SK-N-SH (cell line): ENCODE measurements at regions not wholly inside any gene's neighbourhood (a gene's known extent, or its start where the extent isn't known, plus 50 kb on each side); places are given as distances from the start of the nearest gene placed in this dataset.

ENCODE experiments used
- CTCF ChIA-PET: fragments of 300-600, 350-600 bp; formaldehyde crosslinking; extraction: SDS; loops from one replicate; lab custom pipeline; 2021; lab: Yijun Ruan, JAX
- POLR2A ChIA-PET: fragments of 350-600 bp; sonication (Branson Sonifier 250); formaldehyde crosslinking; extraction: SDS; loops from one replicate; lab custom pipeline; 2020; ENCODE audit warnings: antibody characterized with exemption, inconsistent platforms; lab: Yijun Ruan, JAX
- DNase-seq: peaks from one replicate; pipeline ENCODE4 v3.0.0; 2012
- H2AFZ ChIP-seq: fragments of 200-600 bp; sonication (generic); 2 replicates; pipeline ENCODE4 v1.8.1; 2016; ENCODE audit warnings: antibody characterized with exemption, mild to moderate bottlenecking, low read depth
- H3F3A ChIP-seq: fragments of 200-600 bp; sonication (generic); replicated peaks from 2 replicates; pipeline ENCODE3; 2016; ENCODE audit warnings: antibody characterized with exemption, mild to moderate bottlenecking; ENCODE audit not compliant: insufficient read depth
- H3K27ac ChIP-seq, 2 experiments: fragments of 200-500 bp in 1 of 2; fragments of 200-600 bp in 1 of 2; sonication (Bioruptor generic) in 1 of 2; sonication (generic), shearing (Covaris generic) in 1 of 2; 2 replicates each; pipeline versions ENCODE4 v1.5.1 to v1.6.1; 2014 to 2016; ENCODE audit warnings: low read depth in 2 of 2, inconsistent platforms in 1 of 2, low read length in 1 of 2, mild to moderate bottlenecking in 1 of 2, mixed read lengths in 1 of 2
- H3K27me3 ChIP-seq: fragments of 200-600 bp; sonication (generic), shearing (Covaris generic); 2 replicates; pipeline ENCODE4 v1.6.1; 2016; ENCODE audit warnings: mixed run types; ENCODE audit not compliant: insufficient read depth
- H3K36me3 ChIP-seq, 2 experiments: fragments of 200-500 bp in 1 of 2; fragments of 200-600 bp in 1 of 2; sonication (Bioruptor generic) in 1 of 2; sonication (generic) in 1 of 2; replicated peaks in 1 of 2; 2 replicates each; pipeline versions ENCODE3 to v1.5.1; 2014 to 2016; ENCODE audit warnings: low read length in 1 of 2, mild to moderate bottlenecking in 1 of 2; ENCODE audit not compliant: insufficient read depth in 2 of 2, control insufficient read depth in 1 of 2
- H3K4me1 ChIP-seq, 2 experiments: fragments of 200-500 bp in 1 of 2; fragments of 200-600 bp in 1 of 2; sonication (Bioruptor generic) in 1 of 2; sonication (generic), shearing (Covaris generic) in 1 of 2; 2 replicates each; pipeline versions ENCODE4 v1.5.1 to v1.6.1; 2014 to 2016; ENCODE audit warnings: low read depth in 1 of 2, low read length in 1 of 2, mixed run types in 1 of 2; ENCODE audit not compliant: insufficient read depth in 2 of 2, control insufficient read depth in 1 of 2
- H3K4me2 ChIP-seq: fragments of 200-600 bp; sonication (generic), shearing (Covaris generic); 2 replicates; pipeline ENCODE4 v1.6.1; 2017; ENCODE audit warnings: mixed run types
- H3K4me3 ChIP-seq, 2 experiments: fragments of 200-500 bp in 1 of 2; fragments of 200-600 bp in 1 of 2; sonication (Bioruptor generic) in 1 of 2; sonication (generic), shearing (Covaris generic) in 1 of 2; 2 replicates each; pipeline versions ENCODE4 v1.5.1 to v1.8.1; 2014 to 2016; ENCODE audit warnings: low read depth in 2 of 2, inconsistent platforms in 1 of 2, low read length in 1 of 2, mild to moderate bottlenecking in 1 of 2, mixed read lengths in 1 of 2, moderate library complexity in 1 of 2
- H3K79me2 ChIP-seq: fragments of 200-600 bp; sonication (generic); 2 replicates; pipeline ENCODE4 v1.8.1; 2017; ENCODE audit warnings: mild to moderate bottlenecking; ENCODE audit not compliant: insufficient read depth
- H3K9ac ChIP-seq: fragments of 200-600 bp; sonication (generic); 2 replicates; pipeline ENCODE4 v1.6.1; 2017; ENCODE audit warnings: mixed run types
- H3K9me2 ChIP-seq: fragments of 200-600 bp; sonication (generic); 2 replicates; pipeline ENCODE4 v1.6.1; 2017; ENCODE audit warnings: mixed run types
- H3K9me3 ChIP-seq: fragments of 200-600 bp; sonication (generic); 2 replicates; pipeline ENCODE4 v1.6.1; 2017; ENCODE audit warnings: mixed run types, mild to moderate bottlenecking, moderate library complexity
- H4K20me1 ChIP-seq: fragments of 200-600 bp; sonication (generic); 2 replicates; pipeline ENCODE4 v1.6.1; 2017; ENCODE audit warnings: mild to moderate bottlenecking, mixed run types; ENCODE audit not compliant: insufficient read depth
- CTCF ChIP-seq: fragments of 200-600 bp; sonication (generic); IDR thresholded peaks from 2 replicates; pipeline ENCODE4 v1.6.1; 2017; ENCODE audit warnings: antibody characterized with exemption, mild to moderate bottlenecking, moderate library complexity
- ELF1 ChIP-seq: IDR thresholded peaks from 2 replicates; pipeline ENCODE4 v1.4.0; 2012
- FOXJ3 ChIP-seq: sonication (generic); formaldehyde crosslinking; IDR thresholded peaks from 2 replicates; pipeline ENCODE4 v1.5.1; 2020; ENCODE audit warnings: mild to moderate bottlenecking, missing genetic modification reagents
- GATA2 ChIP-seq: sonication (generic); formaldehyde crosslinking; IDR thresholded peaks from 2 replicates; pipeline ENCODE4 v1.5.0; 2020; ENCODE audit warnings: mild to moderate bottlenecking, missing genetic modification reagents
- MAX ChIP-seq: IDR thresholded peaks from 2 replicates; pipeline ENCODE4 v1.4.0; 2012; ENCODE audit warnings: low read depth
- MEF2A ChIP-seq: IDR thresholded peaks from 2 replicates; pipeline ENCODE4 v1.4.0; 2012; ENCODE audit warnings: low read depth, borderline replicate concordance
- RCOR1 ChIP-seq: fragments of 150-350 bp; IDR thresholded peaks from 2 replicates; pipeline ENCODE4 v1.6.1; 2017; ENCODE audit warnings: antibody characterized with exemption, low read length
- TEAD4 ChIP-seq: IDR thresholded peaks from 2 replicates; pipeline ENCODE4 v1.4.0; 2012; ENCODE audit warnings: mild to moderate bottlenecking, borderline replicate concordance; ENCODE audit not compliant: insufficient read depth
- USF1 ChIP-seq: IDR thresholded peaks from 2 replicates; pipeline ENCODE4 v1.4.0; 2012; ENCODE audit warnings: low read depth, borderline replicate concordance
- YY1 ChIP-seq: IDR thresholded peaks from 2 replicates; pipeline ENCODE4 v1.4.0; 2012; ENCODE audit warnings: low read depth, mild to moderate bottlenecking
- ZBTB33 ChIP-seq: IDR thresholded peaks from 2 replicates; pipeline ENCODE4 v1.4.0; 2012; ENCODE audit warnings: low read depth, borderline replicate concordance
- WGBS: methylation state at CpG from one replicate; pipeline ENCODE4 v1.1.6; 2017; ENCODE audit warnings: low lambda C conversion rate; 5-methylcytosine and 5-hydroxymethylcytosine counted together
- TF ChIP-seq, protein P1 (sequence below): fragments of 150-350 bp; IDR thresholded peaks from 2 replicates; pipeline ENCODE4 v1.6.1; 2016; ENCODE audit warnings: mild to moderate bottlenecking, low read depth, low read length

DNA sequence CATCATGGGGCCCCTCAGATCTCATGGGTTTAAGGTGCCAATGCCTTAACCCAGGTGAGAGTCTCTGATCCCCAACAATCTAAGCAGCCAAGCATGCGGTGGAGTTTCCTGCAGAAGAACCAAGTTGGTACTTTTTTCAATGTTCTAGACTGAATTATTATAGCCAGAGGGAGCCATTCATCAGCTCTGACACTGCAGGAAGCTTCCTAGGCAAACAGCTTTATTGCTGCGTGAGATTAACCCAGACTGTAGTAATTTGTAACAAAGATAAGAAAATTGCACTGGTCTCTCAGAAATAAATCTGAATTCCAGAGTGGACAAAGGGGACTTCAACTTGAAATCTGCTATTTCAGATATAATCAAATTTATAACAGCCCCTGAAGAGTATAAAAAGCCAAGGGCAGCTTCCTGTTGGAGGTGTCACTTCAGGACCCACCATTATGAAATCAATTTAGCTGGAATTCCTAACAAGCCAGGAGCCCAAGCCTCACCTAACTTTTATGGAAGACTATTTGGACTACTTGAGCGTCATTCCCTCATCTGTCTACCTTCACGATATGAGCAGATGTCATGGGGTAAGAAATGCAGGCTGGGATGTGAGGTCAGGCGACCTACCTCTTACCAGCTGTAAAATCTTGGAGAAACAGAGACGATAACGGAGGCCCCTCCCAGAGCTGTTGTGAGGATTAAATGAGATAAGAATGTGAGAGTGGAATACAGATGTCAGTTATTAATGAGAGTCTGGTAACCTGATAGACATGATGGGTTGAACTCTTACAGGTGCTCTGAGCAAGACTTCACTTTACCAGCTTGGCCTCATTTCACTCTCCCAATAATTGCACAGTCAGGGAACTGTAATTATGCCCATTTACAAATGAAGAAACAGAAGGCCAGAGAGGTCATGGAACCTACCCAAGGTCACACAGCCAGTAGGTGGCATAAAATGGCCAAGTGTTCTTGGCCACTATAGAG is 135.1 kb downstream of the RRAGC start:
- H3F3A ChIP-seq, result no peaks in the 10 kb centered on the region
- H3K4me2 ChIP-seq, result no peak overlapping the region
- H3K4me1 ChIP-seq, result peaks cover 0 to 13% of the 10 kb centered on the region in 2 experiments; a peak in 1 of 4 replicates
- WGBS, result 0% methylated on average over 7 of the region's 7 CpGs
- H3K27me3 ChIP-seq, result peaks cover 9% of the 10 kb centered on the region; the same call in 1 of the 2 replicates
- no peaks in the 10 kb centered on the region for H4K20me1 ChIP-seq
- no peaks in the 10 kb centered on the region for H3K9me3 ChIP-seq
- no peak overlapping the region for H2AFZ ChIP-seq
- H3K36me3 ChIP-seq, result no peaks in the 10 kb centered on the region
- POLR2A ChIA-PET, result no interaction called here
- DNase-seq, result no peak
- H3K27ac ChIP-seq, result no peak overlapping the region
- CTCF ChIA-PET, result no interaction called here
- no peaks in the 10 kb centered on the region for H3K79me2 ChIP-seq
- H3K4me3 ChIP-seq, result no peak overlapping the region
- no peak overlapping the region for H3K9ac ChIP-seq
- TF ChIP-seq RCOR1 (no peak), MAX (no peak), CTCF (no peak), ELF1 (no peak), YY1 (no peak), TEAD4 (no peak), FOXJ3 (CRISPR knock-in tag) (no peak), USF1 (no peak), GATA2 (CRISPR knock-in tag) (no peak)
- TF ChIP-seq, protein P1, sequence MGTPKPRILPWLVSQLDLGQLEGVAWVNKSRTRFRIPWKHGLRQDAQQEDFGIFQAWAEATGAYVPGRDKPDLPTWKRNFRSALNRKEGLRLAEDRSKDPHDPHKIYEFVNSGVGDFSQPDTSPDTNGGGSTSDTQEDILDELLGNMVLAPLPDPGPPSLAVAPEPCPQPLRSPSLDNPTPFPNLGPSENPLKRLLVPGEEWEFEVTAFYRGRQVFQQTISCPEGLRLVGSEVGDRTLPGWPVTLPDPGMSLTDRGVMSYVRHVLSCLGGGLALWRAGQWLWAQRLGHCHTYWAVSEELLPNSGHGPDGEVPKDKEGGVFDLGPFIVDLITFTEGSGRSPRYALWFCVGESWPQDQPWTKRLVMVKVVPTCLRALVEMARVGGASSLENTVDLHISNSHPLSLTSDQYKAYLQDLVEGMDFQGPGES, result no peak
- no peaks in the 10 kb centered on the region for H3K9me2 ChIP-seq

- Histone ChIP-seq H3K79me2 (no peaks in the 10 kb centered on the region), H3K4me1 (peaks cover 0 to 4% of the 10 kb centered on the region in 2 experiments; a peak in 1 of 4 replicates), H3K9me2 (no peaks in the 10 kb centered on the region), H3K9ac (no peak overlapping the region), H3F3A (no peaks in the 10 kb centered on the region), H3K36me3 (no peaks in the 10 kb centered on the region), H3K4me3 (no peak overlapping the region), H3K9me3 (no peaks in the 10 kb centered on the region), H3K27me3 (peaks cover 9% of the 10 kb centered on the region; the same call in 1 of the 2 replicates)
- POLR2A ChIA-PET, result no interaction called here
- DNase-seq, result no peak
- TF ChIP-seq USF1 (no peak), TEAD4 (no peak), ZBTB33 (no peak), MEF2A (no peak)
- TF ChIP-seq, all 33 proteins: peak for 0
- Histone ChIP-seq H4K20me1 (no peaks in the 10 kb centered on the region), H3K4me2 (no peak overlapping the region), H3K27ac (no peak overlapping the region), H2AFZ (no peak overlapping the region)
- CTCF ChIA-PET, result interaction anchor here (1.0 kb wide), 1 partner anchor 28 kb away, joined by 3 read pairs; no protein-coding TSS in a partner anchor
- WGBS, result 36% methylated on average over 4 of the region's 4 CpGs
Measured at GRCh38 chr1:38721816-38722215, 137.8 kb downstream of the RRAGC start.
